Esophagus squamous epithelium (tissue), 4 donors: ENCODE measurements at regions not wholly inside any gene's neighbourhood (a gene's known extent, or its start where the extent isn't known, plus 50 kb on each side); places are given as distances from the start of the nearest gene placed in this dataset.

Source experiments
- CTCF ChIP-seq, 6 experiments: fragments of 450-650 bp in 4 of 6; fragments of 200-600 bp in 2 of 6; sonication (generic) in 2 of 6; IDR thresholded peaks; one replicate each; pipeline ENCODE4 v1.5.1; 2016 to 2019; ENCODE audit warnings: antibody characterized with exemption in 6 of 6, mild to moderate bottlenecking in 4 of 6, moderate library complexity in 4 of 6
- POLR2A ChIP-seq, 4 donors: fragments of 450-650 bp; IDR thresholded peaks; one replicate each; pipeline ENCODE4 v1.6.1; 2017; ENCODE audit warnings: antibody characterized with exemption in 4 of 4, mild to moderate bottlenecking in 4 of 4, moderate library complexity in 3 of 4

DNA sequence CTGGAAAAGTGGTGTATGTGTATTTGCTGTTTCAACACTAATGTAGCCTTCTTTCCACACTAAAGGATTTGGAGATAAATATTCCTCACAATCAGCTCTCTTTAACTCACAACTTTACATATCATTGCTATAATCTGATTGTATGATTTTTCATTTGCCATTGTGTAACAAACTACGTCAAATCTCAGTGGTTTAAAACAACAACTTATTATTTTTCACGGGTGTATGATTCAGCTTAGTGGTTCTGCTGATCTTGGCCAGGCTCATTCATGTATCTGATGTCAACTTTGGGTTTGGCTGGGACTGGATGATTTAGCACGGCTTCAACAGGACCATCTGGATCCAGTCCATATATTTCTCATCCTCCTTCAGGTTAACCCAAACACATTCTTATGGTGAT is 55.4 kb upstream of the TMX4 start:
- TF ChIP-seq CTCF (IDR thresholded peaks at IDR 0.05) (no peak), POLR2A (IDR thresholded peaks at IDR 0.05) (no peak)
